GM21528 (cell line): ENCODE measurements at regions not wholly inside any gene's neighbourhood (a gene's known extent, or its start where the extent isn't known, plus 50 kb on each side); places are given as distances from the start of the nearest gene placed in this dataset.

Experiments used
- ATAC-seq: cut with Tn5 transposase; IDR thresholded peaks from one replicate; pipeline ENCODE4 v1.9.1; 2021; ENCODE audit warnings: mild to moderate bottlenecking, moderate library complexity; ENCODE audit not compliant: unreplicated experiment, low FRiP score

DNA sequence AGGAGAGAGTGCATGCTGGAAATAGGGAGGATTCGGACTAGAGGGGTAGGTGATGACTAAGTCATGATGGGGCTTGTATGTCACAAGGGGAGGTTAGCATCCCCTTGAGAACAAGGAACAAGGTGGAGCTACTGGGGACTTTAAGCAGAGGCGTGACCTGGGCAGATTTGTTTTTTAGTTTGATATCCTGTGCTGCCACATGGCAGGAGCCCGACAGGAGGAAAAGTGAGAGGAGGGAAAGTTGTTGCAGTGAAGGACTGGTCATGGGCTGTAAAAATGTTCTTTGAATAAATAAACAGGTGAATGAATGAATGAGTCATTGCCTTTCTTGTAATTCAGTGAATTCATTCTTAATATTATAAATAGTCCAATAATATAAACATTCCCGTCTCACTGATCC lies 365.1 kb upstream of the CDH5 start:
- no peak for ATAC-seq

DNA sequence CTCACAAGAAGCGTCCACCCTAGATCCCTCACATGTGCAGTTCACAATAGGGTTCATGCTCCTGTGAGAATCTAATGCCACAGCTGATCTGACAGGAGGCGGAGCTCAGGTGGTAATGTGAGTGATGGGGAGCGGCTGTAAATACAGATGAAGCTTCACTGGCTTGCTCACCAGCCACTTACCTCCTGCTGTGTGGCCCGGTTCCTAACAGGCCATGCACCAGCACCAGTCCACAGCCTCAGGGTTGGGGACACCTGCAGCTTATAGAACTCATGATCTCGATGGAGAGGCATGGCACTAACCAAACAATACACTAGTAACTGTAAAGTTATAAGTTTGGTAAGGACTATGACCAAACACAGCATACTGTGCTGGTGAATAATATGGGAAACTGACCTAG lies 368.0 kb upstream of the CDH5 start:
- ATAC-seq: no peak

DNA sequence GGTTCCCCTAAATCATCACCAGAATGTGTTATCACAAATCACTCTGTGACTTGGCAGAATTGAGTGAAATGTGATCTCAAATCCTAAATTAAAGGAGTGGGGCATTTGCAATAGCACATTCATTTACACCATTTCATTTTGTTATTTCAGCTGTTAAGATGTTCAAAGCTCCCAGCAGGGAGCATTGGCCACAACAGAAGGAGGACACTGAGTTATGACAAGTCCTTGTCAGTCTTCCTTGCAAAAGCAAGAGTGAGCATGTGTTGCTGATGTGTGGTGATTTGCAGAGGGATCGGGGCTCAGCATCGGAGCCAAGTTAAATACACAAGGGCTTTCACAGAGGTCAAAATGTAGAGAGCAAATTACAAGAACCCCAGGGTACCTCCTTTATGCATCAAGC lies 372.2 kb upstream of the CDH5 start:
- no peak for ATAC-seq

DNA sequence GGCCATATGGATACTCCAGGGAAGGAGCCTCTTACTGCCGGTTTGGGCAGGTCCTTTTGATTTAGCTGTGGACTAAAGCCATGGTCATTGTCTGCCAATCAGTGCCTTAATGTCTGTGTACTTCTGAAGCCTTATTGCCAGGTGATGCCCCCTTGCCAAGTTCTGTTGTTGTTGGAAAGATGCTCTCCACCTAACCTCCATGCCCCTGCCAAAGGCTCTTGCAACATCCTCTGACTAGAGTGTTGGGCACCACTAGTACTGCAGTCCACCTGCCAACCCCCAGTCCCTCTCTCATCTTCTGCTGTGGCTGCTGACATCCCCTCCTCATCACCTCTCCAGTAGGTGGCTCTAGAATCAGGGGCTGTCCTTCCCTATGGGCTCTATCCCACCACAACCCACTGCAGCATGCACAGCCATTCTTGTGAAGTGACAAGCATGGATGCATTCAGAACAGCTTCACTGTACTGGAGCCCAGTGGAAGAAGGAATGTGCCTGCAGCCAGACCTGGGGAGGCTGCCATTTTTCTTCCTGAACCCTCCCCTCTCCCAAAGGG lies 375.3 kb upstream of the CDH5 start:
- ATAC-seq: no peak

DNA sequence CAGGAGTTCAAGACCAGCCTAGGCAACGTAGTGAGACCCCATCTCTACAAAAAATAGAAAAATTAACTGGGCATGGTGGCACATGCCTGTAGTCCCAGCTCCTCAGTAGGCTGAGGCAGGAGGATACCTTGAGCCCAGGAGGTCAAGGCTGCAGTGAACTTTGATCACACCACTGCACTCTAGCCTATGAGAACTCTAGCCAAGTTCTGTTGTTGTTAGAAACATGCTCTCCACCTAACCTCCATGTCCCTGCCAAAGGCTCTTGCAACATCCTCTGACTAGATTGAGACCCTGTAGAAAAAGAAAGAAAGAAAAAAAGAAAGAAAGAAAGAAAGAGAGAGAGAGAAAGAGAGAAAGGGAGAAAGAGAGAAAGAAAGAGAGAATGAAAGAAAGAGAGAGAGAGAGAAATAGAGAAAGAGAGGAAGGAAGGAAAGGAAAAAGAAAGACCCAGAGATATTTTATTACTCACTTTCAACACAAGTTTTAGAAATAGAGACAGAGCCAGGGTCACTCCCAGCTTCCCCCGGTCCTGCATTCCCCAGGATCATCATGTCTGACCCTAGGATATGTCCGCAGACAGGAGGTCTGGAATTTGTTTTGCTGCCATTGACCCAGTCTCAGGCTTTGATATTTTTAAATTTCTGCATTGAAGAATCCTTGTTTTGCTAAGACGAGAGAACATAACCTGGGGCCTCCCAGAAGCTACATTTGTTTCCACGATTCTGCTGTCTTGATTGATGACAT lies 376.5 kb upstream of the CDH5 start:
- no peak for ATAC-seq

DNA sequence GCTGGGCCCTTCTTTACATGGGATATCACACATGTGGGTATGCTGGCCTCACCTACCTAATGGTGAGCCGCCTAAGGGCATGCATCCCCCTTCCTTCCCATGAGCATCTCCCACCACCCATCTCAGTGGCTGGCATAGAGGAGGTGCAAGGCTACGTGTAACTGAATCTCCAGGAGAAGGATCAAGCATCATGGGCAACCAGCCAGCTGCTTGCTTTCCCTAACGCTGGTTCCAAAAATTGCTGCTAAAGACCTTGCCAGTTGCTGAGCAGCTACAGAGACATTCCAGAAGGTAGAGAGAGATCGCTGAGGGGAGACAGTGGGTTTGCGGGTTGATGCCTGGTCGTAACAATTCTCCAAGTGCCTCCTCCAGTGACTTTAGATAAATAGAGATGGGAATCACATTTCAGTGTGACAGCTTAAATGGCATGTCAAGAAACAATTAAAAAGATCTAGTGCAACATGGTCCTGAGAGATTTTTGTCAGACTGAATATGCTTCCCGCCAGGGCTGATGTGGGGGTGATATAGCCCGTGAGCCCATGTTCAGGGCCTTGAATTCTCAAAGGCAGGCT lies 378.4 kb upstream of the CDH5 start:
- ATAC-seq: no peak

DNA sequence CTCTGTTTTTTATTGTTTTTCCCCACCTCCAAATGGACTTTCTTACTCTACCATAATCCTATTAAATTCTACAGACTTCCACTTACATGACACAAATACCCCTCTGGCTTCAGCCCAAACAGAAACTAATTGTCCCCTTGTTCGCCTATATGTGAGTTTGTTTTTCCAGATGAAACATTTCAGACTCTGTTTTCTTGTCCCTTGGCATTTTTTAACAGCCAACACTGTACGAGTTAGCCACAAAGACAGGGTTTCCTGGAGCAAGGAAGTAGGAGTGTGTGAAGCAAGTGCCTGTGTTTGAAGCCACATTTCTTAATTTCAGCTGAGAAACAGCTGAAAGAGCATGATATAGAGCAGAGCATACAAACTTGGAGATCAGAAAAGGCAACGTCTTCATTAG lies 382.2 kb upstream of the CDH5 start:
- ATAC-seq: no peak

DNA sequence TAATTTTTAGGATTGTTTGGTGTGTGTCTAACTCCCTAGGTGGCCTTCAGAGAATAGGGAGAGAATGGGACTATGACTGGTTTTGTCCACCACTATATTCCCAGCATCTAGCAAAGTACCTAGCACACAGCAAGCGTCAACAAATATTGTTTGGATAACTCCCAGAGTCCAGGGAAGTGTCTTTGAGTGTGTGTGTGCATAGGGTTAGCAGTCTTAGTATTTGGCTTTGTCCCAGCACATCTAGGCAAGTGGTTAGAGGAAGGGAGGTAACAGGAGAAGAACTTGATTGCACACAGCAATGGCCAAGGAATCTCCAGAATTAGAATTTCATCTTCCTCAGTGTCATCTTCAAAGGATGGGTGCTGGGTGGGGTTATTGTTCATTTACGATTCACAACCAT lies 385.4 kb upstream of the CDH5 start:
- ATAC-seq: no peak

DNA sequence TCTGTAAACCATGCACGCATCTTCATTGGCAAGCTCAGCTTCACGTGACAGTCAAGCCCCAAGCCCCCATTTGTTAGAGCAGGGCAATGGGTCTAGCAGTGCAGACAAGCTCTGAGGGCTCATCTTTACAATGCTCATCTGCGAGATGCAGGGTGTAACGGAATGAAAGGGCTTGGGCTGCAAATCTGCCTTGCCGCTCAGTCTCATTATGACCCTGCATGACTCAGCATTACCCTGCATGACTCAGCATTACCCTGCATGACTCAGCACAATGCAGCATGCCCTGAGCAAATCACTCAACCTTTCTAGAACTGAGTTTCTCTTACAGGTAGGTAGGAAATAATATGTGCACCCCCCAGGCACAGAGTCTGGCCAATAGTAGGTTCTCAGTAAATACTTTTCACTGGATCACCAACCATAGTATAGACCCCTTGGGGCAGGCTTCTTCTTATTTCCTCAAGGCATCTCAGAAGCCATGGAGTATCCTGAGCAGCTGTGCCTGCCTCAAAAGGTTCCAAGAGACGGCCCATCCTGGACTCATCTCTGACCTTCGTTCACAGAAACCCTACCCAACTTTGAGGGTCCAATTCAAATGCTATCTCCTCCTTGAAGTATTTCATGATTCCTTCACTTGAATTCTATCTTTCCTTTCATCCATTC lies 391.3 kb upstream of the CDH5 start:
- ATAC-seq: no peak

DNA sequence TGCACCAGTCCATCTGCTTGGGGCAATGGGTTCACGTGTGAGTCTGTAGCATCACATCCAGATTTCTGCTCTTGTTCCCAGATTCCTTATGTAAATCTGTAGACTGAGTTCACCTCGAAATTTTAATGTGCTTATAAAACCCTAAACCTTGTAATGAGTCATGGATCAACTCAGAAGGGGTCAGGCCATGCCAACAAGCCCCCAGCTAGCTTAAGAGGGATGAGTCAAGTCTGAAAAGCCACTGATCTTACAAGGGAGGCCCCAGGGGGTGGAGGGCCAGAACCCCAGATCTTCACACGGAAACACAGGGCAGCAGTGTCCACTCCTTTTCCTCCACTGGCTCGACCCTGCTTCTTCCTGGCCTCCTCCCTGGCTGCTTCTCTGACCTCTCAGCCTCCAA lies 399.1 kb upstream of the CDH5 start:
- ATAC-seq: no peak

DNA sequence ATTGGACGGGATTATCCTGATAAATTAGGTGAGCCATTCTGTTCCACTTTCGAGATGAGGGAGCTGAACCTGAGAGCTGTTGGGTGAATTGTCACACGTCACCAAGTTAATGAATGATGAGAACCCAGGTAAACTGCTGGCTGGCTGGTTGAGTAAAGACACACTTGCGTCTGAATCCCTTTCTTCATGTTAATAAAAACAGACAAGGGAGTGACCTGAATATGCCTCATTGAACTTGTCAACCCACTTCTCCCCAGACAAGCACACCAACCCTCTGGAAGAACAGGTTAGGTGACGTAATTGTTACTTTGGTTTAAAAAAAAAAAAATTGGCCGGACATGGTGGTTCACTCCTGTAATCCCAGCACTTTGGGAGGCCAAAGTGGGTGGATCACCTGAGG lies 400.9 kb upstream of the CDH5 start:
- no peak for ATAC-seq

DNA sequence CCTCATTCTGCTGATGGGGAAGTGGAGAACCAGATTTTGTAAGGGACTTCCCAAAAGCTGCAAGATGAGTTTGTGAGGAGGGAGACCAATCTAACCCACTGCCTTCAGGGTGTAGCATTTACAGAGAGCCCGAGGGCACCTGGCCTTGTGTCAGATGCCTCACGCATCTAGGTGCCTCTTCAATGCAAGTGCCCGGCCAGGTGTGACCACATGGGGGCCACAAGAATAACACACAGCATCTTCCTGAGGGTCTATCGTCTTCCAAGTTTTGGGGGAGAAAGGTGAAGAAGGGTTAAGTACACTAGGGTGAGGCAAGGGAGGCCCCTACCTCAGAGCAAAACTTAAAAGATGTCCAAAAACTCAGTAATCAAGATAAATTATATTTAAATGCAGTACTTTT lies 401.7 kb upstream of the CDH5 start:
- ATAC-seq: no peak

DNA sequence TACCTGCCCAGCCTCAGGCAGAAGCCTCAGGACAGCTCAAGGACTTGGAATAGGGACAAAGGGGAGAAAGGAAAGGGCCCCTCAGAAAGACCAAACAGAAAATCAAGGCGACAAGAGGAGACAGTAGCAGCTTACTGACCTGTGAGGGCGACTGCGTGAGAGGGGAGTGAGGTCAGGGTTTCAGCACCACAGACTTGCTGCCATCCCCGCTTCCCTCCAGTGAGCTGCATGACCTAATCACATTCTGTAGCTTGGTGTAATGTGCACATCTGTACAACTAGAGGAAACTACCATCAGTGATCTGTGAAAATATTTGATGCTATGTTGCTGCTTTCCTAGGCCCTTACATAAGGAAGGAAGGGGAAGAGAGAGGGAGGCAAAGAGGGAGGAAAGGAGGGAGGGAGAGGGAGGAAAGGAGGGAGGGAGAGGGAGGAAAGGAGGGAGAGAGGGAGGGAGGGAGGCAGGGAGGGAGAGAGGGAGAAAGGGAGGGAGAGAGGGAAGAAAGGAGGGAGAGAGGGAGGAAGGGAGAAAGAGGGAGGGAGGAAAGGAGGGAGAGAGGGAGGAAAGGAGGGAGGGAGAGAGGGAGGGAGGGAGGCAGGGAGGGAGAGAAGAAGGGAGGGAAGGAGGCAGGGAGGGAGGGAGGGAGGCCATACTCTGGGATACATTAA lies 404.9 kb upstream of the CDH5 start:
- no peak for ATAC-seq

DNA sequence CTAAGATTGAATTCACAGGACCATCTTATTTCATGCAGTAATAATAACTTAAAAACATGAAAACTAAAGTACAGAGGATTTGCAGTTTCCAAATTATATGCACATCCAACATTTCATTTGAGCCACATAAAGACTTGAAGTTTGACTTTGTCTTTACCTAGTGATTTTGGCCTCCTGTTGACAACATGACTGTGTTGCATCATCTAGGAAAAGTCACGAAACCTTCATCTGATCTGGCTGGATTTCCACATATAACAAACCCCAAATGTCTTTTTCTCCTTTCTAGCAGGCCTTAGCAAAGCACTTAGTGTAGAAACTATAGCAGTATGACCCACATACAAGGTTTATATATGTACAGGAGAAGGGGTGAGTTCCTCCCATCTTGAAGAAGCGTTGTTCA lies 406.5 kb upstream of the CDH5 start:
- no peak for ATAC-seq

DNA sequence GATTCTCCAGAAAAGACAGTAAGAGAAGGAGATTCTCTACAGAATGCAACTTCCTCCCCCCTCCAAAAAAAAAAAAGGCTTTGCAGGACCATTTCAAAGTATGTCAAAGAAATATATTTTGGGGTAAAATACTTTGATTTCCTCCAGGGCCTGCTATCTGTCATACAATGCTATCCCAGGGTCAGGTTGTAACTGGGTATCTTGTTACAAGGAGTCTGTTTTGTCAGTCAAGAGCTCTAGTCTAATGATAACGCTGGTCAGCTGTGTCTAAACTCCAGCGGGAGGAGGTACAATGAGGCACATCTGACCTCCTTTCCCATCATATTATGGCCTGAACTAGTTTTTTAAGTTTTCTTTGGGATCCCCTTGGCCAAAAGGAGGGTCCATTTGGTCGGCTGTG lies 408.4 kb upstream of the CDH5 start:
- no peak for ATAC-seq

DNA sequence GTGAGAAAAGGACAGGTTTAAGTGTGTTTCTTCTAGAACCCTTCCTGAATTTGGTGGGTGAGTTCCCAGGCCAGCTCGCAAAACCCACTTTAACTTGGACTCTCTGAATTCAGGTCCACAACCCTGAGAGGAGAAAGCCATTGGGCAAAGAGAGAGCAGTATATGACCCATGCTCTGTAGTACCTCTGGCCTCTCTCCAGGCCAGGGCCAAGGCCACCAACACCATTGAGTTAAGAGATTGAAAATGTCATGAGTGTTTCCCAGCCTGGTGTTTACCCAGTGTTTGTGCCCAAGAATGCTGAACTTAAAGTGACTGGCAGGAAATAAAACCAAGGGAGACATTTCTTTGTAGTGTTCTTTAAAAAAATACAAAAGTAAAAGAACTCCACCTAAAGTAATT lies 410.4 kb upstream of the CDH5 start:
- no peak for ATAC-seq

DNA sequence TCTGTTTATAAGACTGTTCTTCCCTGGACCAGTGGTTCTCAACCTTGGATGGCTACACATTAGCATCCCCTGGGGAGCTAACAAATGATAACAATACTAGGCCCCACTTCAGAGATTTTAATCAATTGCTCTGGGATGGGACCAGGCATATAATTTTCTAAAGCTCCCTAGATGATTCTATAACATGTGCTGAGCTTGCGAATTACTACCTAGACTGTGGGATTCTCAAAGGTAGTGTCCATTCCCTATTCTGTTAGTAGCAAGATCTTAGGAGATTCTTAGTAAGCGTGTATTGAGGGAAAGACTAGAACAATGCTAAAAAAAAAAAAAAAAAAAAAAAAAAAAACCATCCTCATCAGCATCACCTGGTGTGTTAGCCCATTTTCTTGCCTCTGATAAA lies 412.0 kb upstream of the CDH5 start:
- ATAC-seq: no peak

DNA sequence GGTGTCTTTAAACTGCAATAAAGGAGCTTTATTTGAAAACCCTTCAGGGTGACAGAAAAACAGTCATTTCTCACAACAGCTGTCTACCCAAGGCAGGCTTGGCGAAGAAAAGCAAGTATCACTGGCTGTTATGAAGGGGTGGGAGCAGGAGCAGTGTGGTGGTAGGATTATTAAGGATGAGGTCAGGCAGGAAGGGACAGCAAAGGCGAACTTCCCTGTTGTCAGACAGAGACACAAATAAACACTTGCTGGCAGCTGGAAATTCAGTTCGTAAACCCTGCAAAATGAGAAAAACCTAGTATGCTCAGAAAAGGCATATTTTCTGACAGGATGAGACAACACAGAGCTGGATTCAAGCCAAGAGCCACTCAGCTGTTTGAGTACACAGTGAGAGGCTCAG lies 416.3 kb upstream of the CDH5 start:
- ATAC-seq: no peak

DNA sequence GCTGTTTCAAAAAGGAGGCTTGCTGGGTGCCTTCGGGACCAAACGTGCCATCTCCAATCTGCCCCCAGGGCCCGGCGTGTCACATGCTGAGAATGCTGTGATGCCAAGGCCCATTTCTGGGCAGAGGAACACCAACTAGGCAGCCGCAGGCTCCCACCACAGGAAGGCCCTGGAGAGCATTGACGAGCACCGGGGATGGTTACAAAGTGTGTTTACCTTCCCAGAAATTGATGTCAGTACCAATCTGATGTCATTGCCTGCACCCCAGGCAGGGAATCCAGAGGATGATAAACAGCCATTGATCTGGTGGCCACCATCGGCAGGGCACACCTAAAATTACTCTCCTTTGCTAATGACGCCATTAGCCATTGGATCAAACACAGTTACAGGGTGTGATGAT lies 418.1 kb upstream of the CDH5 start:
- no peak for ATAC-seq

DNA sequence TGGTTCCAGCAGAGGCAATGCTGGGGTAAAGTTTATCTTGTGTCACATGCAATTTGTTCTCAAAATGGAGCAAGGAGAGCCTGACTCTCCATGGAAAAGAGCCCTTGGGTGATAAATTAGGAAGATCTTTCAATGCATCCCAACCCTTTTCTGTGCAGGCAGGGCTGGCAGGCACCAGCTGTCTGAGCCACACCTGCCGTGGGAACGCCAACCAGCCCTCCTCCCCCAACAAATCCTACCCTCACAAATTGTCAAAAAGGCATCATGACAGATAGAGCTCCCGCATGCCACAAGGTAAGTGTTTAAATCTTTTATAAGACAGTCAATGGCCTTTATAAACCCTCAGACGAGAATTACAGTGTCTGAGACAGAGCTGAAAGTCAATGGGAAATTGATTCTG lies 418.5 kb upstream of the CDH5 start:
- no peak for ATAC-seq

DNA sequence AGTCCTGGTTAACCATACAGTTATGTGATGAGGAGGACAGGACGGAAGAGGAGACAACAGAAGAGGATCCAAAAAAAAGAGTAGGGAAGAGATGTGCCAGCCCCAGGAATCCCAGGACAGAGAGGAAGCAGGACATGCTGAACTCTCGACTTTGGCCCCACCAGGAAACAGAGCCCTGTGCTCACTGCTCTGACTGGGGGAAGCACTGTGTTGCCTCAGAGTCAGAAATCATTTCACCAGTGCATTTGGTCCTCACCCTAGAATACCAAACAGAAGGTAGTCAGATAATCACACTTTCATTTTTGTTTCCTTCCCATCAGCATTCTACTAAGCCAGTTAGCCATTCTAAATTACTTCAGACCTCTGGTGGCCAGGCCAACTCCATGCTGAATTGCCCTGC lies 421.0 kb upstream of the CDH5 start:
- no peak for ATAC-seq
